ENCODE measurements at regions not wholly inside any gene's neighbourhood (a gene's known extent, or its start where the extent isn't known, plus 50 kb on each side); places are given as distances from the start of the nearest gene placed in this dataset.
"Not testable (repeated sequence)": the region's sequence is repeated elsewhere in the genome, so short reads cannot be mapped to it uniquely, and the experiment has no call there.

DNA sequence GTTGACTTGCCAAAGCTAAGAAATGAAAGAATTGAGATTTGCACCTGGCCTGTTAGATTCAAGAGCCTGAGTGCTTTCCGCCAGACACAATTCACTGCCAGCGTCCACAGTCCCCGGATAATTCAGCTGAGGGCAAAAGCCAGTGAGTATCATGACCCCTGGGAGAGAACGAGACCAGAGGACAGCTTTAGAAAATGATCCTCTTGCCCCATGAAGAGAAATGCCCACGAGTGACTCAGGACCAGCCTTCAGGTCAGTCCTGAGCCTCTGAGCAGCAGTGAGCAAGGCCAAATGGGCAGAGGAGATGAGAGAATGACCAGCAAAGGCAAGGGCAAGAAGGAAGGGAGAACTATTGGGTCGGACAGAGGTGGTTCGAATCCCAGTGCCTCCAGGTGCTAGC lies 273.5 kb downstream of the FAM43A start:
- no peak for TF ChIP-seq EZH2phosphoT487 (IDR thresholded peaks at IDR 0.05; ENCODE audit: borderline replicate concordance, low read length)
- TF ChIP-seq, protein P1, sequence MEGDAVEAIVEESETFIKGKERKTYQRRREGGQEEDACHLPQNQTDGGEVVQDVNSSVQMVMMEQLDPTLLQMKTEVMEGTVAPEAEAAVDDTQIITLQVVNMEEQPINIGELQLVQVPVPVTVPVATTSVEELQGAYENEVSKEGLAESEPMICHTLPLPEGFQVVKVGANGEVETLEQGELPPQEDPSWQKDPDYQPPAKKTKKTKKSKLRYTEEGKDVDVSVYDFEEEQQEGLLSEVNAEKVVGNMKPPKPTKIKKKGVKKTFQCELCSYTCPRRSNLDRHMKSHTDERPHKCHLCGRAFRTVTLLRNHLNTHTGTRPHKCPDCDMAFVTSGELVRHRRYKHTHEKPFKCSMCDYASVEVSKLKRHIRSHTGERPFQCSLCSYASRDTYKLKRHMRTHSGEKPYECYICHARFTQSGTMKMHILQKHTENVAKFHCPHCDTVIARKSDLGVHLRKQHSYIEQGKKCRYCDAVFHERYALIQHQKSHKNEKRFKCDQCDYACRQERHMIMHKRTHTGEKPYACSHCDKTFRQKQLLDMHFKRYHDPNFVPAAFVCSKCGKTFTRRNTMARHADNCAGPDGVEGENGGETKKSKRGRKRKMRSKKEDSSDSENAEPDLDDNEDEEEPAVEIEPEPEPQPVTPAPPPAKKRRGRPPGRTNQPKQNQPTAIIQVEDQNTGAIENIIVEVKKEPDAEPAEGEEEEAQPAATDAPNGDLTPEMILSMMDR (IDR thresholded peaks at IDR 0.05; ENCODE audit: low read depth, low read length, poor library complexity, severe bottlenecking), result no peak
- no peak overlapping the region for H3K4me3 ChIP-seq (ENCODE audit: low read length)
- H3K9me3 ChIP-seq (ENCODE audit: control insufficient read depth, insufficient read depth, low read length), result no peaks in the 10 kb centered on the region
- H3K27ac ChIP-seq (ENCODE audit: low read depth, low read length), result no peak overlapping the region
- peaks cover 3% of the 10 kb centered on the region; the same call in 1 of the 2 replicates for H3K27me3 ChIP-seq (ENCODE audit: control insufficient read depth, low read length)
- no peaks in the 10 kb centered on the region for H3K4me1 ChIP-seq (ENCODE audit: control insufficient read depth, low read length)
- no peaks in the 10 kb centered on the region for H4K20me1 ChIP-seq (ENCODE audit: control insufficient read depth, insufficient read depth, low read depth, low read length)
- no peaks in the 10 kb centered on the region for H3K9me2 ChIP-seq (replicated peaks; ENCODE audit: control insufficient read depth, low read length)
- H3K36me3 ChIP-seq (ENCODE audit: control insufficient read depth, low read length), result no peaks in the 10 kb centered on the region
- H3F3A ChIP-seq (ENCODE audit: control insufficient read depth, insufficient read depth), result no peaks in the 10 kb centered on the region
- no peak overlapping the region for H3K4me2 ChIP-seq (ENCODE audit: low read length)
- no peaks in the 10 kb centered on the region for H3K79me2 ChIP-seq (ENCODE audit: control insufficient read depth, low read length)

DNA sequence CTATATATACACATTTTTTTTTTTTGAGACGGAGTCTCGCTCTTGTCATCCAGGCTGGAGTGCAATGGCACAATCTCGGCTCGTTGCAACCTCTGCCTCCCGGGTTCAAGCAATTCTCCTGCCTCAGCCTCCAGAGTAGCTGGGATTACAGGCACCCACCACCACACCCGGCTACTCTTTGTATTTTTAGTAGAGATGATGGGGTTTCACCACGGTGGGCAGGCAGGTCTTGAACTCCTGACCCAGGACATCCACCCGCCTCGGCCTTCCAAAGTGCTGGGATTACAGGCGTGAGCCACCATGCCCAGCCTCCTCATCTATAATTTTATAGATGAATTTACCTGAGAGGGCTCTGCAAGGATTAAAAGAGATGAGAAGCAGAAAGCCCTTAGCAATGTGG lies 274.0 kb downstream of the FAM43A start:
- H3K79me2 ChIP-seq (ENCODE audit: control insufficient read depth, low read length); H3K9me3 ChIP-seq (ENCODE audit: control insufficient read depth, insufficient read depth, low read length); H4K20me1 ChIP-seq (ENCODE audit: control insufficient read depth, insufficient read depth, low read depth, low read length); H3K27ac ChIP-seq (ENCODE audit: low read depth, low read length); H3K4me1 ChIP-seq (ENCODE audit: control insufficient read depth, low read length); H3K4me3 ChIP-seq (ENCODE audit: low read length); H3K27me3 ChIP-seq (ENCODE audit: control insufficient read depth, low read length); H3K36me3 ChIP-seq (ENCODE audit: control insufficient read depth, low read length); H3K4me2 ChIP-seq (ENCODE audit: low read length); H3K9me2 ChIP-seq (replicated peaks; ENCODE audit: control insufficient read depth, low read length); H3F3A ChIP-seq (ENCODE audit: control insufficient read depth, insufficient read depth): not testable (repeated sequence)

DNA sequence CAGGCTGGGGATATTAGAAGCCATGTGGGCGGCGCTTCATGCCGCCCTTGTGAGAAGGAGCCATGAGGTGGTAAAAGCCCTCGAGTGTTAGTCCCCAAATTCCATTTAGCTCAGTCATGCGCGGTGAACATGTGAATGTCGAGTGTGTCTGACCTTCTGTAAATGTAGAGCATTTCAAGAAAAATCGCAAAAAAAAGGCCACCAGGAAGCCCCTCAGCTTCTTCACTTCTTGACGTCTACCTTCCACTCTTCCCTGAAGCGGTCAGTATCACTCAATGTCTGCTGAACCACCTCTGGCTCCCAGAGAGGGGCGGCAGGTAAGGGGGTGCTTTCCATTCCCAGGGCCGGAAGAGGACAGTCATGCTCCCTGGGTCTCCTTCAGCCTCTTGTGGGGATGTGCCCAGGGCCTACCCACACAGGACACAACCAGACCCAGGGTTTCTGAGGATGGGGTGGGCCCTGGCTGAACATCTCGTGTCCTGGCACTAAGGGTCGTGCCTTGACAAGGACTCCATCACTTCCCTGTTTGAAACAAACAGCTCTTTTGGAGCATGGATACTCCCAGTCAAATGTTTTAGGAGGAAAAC lies 274.9 kb downstream of the FAM43A start:
- Histone ChIP-seq H3F3A (ENCODE audit: control insufficient read depth, insufficient read depth) (no peaks in the 10 kb centered on the region), H3K9me2 (replicated peaks; ENCODE audit: control insufficient read depth, low read length) (no peaks in the 10 kb centered on the region), H3K79me2 (ENCODE audit: control insufficient read depth, low read length) (no peaks in the 10 kb centered on the region), H3K9me3 (ENCODE audit: control insufficient read depth, insufficient read depth, low read length) (no peaks in the 10 kb centered on the region), H3K4me2 (ENCODE audit: low read length) (no peak overlapping the region), H3K4me1 (ENCODE audit: control insufficient read depth, low read length) (no peaks in the 10 kb centered on the region), H3K27ac (ENCODE audit: low read depth, low read length) (no peak overlapping the region), H3K36me3 (ENCODE audit: control insufficient read depth, low read length) (no peaks in the 10 kb centered on the region), H3K27me3 (ENCODE audit: control insufficient read depth, low read length) (peaks cover 8% of the 10 kb centered on the region; the same call in 1 of the 2 replicates), H4K20me1 (ENCODE audit: control insufficient read depth, insufficient read depth, low read depth, low read length) (no peaks in the 10 kb centered on the region), H3K4me3 (ENCODE audit: low read length) (no peak overlapping the region)
- TF ChIP-seq, protein P1 (IDR thresholded peaks at IDR 0.05; ENCODE audit: low read depth, low read length, poor library complexity, severe bottlenecking), result no peak
- no peak for TF ChIP-seq EZH2phosphoT487 (IDR thresholded peaks at IDR 0.05; ENCODE audit: borderline replicate concordance, low read length)

DNA sequence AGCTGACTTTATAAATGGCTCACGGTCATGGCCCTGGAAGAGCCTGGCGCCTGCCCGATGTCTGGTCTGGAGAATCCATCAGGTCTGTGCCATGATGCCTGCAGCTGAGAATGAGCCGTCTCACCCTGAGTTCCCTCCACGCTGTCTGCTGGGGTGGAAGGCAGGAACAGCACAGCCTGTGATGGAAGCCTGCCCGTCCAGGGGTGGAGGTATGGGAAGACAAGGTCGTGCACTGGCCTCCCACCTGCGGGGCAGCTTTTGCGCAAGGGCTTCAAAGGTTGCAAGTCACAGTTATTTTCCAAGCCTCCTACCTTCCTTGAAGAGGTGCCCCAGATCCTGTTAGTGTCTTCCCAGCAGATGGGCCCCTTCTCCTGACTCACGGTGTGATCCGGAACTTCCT lies 275.5 kb downstream of the FAM43A start:
- TF ChIP-seq, protein P1 (IDR thresholded peaks at IDR 0.05; ENCODE audit: low read depth, low read length, poor library complexity, severe bottlenecking), result no peak
- no peak for TF ChIP-seq EZH2phosphoT487 (IDR thresholded peaks at IDR 0.05; ENCODE audit: borderline replicate concordance, low read length)
- no peaks in the 10 kb centered on the region for H3F3A ChIP-seq (ENCODE audit: control insufficient read depth, insufficient read depth)
- H3K9me3 ChIP-seq (ENCODE audit: control insufficient read depth, insufficient read depth, low read length), result no peaks in the 10 kb centered on the region
- H3K4me1 ChIP-seq (ENCODE audit: control insufficient read depth, low read length), result no peaks in the 10 kb centered on the region
- no peaks in the 10 kb centered on the region for H3K9me2 ChIP-seq (replicated peaks; ENCODE audit: control insufficient read depth, low read length)
- H3K4me2 ChIP-seq (ENCODE audit: low read length), result no peak overlapping the region
- peaks cover 9% of the 10 kb centered on the region; the same call in 1 of the 2 replicates for H3K27me3 ChIP-seq (ENCODE audit: control insufficient read depth, low read length)
- H3K79me2 ChIP-seq (ENCODE audit: control insufficient read depth, low read length), result no peaks in the 10 kb centered on the region
- H3K36me3 ChIP-seq (ENCODE audit: control insufficient read depth, low read length), result no peaks in the 10 kb centered on the region
- H3K27ac ChIP-seq (ENCODE audit: low read depth, low read length), result no peak overlapping the region
- no peak overlapping the region for H3K4me3 ChIP-seq (ENCODE audit: low read length)
- no peaks in the 10 kb centered on the region for H4K20me1 ChIP-seq (ENCODE audit: control insufficient read depth, insufficient read depth, low read depth, low read length)

Measured in DOHH2 (cell line).